Transverse colon (tissue), 4 donors: ENCODE measurements at regions not wholly inside any gene's neighbourhood (a gene's known extent, or its start where the extent isn't known, plus 50 kb on each side); places are given as distances from the start of the nearest gene placed in this dataset.

Experiments used
- DNase-seq: peaks from one replicate; pipeline ENCODE4 v3.0.0-alpha.2; 2019
- H3K27ac ChIP-seq, 4 donors: fragments of 200-600 bp; sonication (generic); 2 replicates each; pipeline ENCODE4 v1.5.1; 2016 to 2018; ENCODE audit warnings: inconsistent platforms in 4 of 4
- H3K27me3 ChIP-seq: fragments of 200-600 bp; sonication (generic); 2 replicates; pipeline ENCODE4 v1.5.1; 2017; ENCODE audit warnings: inconsistent platforms
- H3K36me3 ChIP-seq, 4 donors: fragments of 200-600 bp; sonication (generic); 2 replicates each; pipeline ENCODE4 v1.5.1; 2017 to 2019; ENCODE audit warnings: inconsistent platforms in 4 of 4
- H3K4me1 ChIP-seq, 4 donors: fragments of 200-600 bp; sonication (generic); 2 replicates each; pipeline ENCODE4 v1.5.1; 2017 to 2020; ENCODE audit warnings: inconsistent platforms in 4 of 4
- H3K4me3 ChIP-seq, 4 donors: fragments of 200-600 bp; sonication (generic); 1 replicate in 1 of 4; 2 replicates in 3 of 4; pipeline versions ENCODE4 v1.5.1 to v1.6.1; 2017 to 2019; ENCODE audit warnings: inconsistent platforms in 4 of 4
- H3K9me3 ChIP-seq, 2 donors: fragments of 200-600 bp; sonication (generic); 2 replicates each; pipeline ENCODE4 v1.5.1; 2017 to 2019; ENCODE audit warnings: inconsistent platforms in 2 of 2
- CTCF ChIP-seq, 5 experiments: fragments of 200-600 bp in 3 of 5; fragments of 450-650 bp in 2 of 5; sonication (generic) in 3 of 5; IDR thresholded peaks; 1 replicate in 2 of 5; 2 replicates in 3 of 5; pipeline ENCODE4 v1.5.1; 2016 to 2017; ENCODE audit warnings: antibody characterized with exemption in 5 of 5, inconsistent platforms in 3 of 5, mild to moderate bottlenecking in 2 of 5, moderate library complexity in 1 of 5
- EP300 ChIP-seq: sonication (generic); formaldehyde crosslinking; IDR thresholded peaks from one replicate; pipeline ENCODE4 v1.6.1; 2017; ENCODE audit warnings: antibody characterized with exemption, low read depth
- POLR2A ChIP-seq: fragments of 450-650 bp; IDR thresholded peaks from one replicate; pipeline ENCODE4 v1.6.1; 2016; ENCODE audit warnings: antibody characterized with exemption, mild to moderate bottlenecking, moderate library complexity
- POLR2AphosphoS5 ChIP-seq, 3 donors: sonication (generic); formaldehyde crosslinking; IDR thresholded peaks; one replicate each; pipeline ENCODE4 v1.6.1; 2016; ENCODE audit warnings: antibody characterized with exemption in 3 of 3
- WGBS, 2 donors: methylation state at CpG; one replicate each; pipeline ENCODE4 v1.1.5; 2018; ENCODE audit warnings: low coverage in 1 of 2; 5-methylcytosine and 5-hydroxymethylcytosine counted together
- in situ Hi-C, 4 donors: fragments of 200-750 bp; cut with MboI; loops; one replicate each; pipeline versions ENCODE4 v1.15.0 to v1.15.1; 2017; ENCODE audit warnings: low sequenced_read_pairs in 3 of 4, low pct_ligation_motif_present in 1 of 4, low pct_unique_long_range_greater_than_20kb in 1 of 4
- intact Hi-C: fragments of 100-400 bp; cut with DNase I; formaldehyde crosslinking; loops from one replicate; pipeline ENCODE4 v1.15.1; 2023; ENCODE audit warnings: low total_unique reads

- Histone ChIP-seq H3K4me3 (no peak overlapping the region), H3K27ac (no peak overlapping the region), H3K36me3 (no peaks in the 10 kb centered on the region), H3K4me1 (no peaks in the 10 kb centered on the region), H3K9me3 (no peaks in the 10 kb centered on the region), H3K27me3 (no peaks in the 10 kb centered on the region)
- TF ChIP-seq POLR2AphosphoS5 (IDR thresholded peaks at IDR 0.05) = no peak
- TF ChIP-seq POLR2A = no peak
- TF ChIP-seq CTCF (IDR thresholded peaks at IDR 0.05) = no peak
- no peak for TF ChIP-seq EP300
- DNase-seq = no peak
- 88 to 94% methylated on average over 2 to 3 of the region's 3 CpGs for WGBS, 2 donors
- intact Hi-C loops (no loop called here), in situ Hi-C loops (no loop called here)
Measured at GRCh38 chr3:41097896-41098496, 101.3 kb upstream of the CTNNB1 start.

- H3K9me3 ChIP-seq = no peaks in the 10 kb centered on the region
- intact Hi-C loops (no loop called here), in situ Hi-C loops (no loop called here)
- H3K27me3 ChIP-seq = no peaks in the 10 kb centered on the region
- no peak overlapping the region for H3K27ac ChIP-seq
- no peak for TF ChIP-seq CTCF (IDR thresholded peaks at IDR 0.05)
- no peak for TF ChIP-seq POLR2A
- no peak for TF ChIP-seq EP300
- no peak for TF ChIP-seq POLR2AphosphoS5 (IDR thresholded peaks at IDR 0.05)
- no peaks in the 10 kb centered on the region for H3K4me1 ChIP-seq
- WGBS, 2 donors = 80% methylated on average over 1 of the region's 1 CpG; no CpG with 5 or more reads in 1 of the 2 donors
- no peaks in the 10 kb centered on the region for H3K36me3 ChIP-seq
- no peak for DNase-seq
- H3K4me3 ChIP-seq = no peak overlapping the region
Measured at GRCh38 chr3:41101231-41101630, 98.1 kb upstream of the CTNNB1 start.

DNA sequence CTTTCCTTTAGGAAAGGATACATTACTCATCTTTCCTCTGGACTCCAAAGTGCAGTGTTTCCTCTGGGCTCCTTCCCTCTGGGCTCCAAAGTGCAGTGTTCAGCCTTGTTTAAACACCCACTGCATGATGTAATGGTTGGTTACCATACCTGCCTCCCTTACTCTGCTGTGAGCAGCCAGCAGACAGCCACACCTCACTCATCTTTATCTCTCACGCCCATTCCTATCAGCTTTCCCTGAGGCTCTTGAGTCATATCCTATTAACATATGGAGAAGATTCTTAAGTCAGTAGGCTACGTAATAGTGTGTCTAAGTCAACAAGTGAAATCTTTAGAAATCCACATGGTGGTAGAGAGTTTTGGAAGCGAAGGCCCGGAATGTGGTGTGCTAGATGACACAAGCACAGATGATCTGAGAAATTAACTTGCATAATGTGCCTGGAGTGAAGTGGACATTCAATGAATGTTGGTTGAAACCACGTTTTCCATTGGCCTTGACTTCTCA lies 97.2 kb upstream of the CTNNB1 start:
- peak; percentile 24 for DNase-seq
- WGBS, 2 donors = 77 to 90% methylated on average over 5 of the region's 5 CpGs
- no peaks in the 10 kb centered on the region for H3K4me1 ChIP-seq

DNA sequence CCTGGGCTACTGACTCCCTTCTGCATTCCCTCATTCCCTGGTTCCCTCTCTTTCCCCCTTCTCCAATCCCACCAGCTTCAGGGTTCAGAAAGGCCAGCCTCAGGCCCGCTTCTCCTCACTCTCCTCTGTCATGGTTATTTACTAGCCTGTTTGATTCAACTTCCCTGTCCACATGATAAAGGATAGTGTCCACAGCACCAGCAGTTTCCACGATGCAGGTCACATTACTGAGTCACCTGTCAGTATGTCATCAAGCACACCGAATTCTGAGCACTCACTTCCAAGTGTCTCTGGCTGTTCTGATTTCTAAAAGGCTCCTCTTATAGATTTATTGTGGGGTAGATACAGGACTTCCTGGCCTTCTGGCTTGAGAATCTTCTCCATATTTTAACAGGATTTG lies 96.6 kb upstream of the CTNNB1 start:
- Histone ChIP-seq H3K9me3 (no peaks in the 10 kb centered on the region), H3K27me3 (no peaks in the 10 kb centered on the region), H3K36me3 (no peaks in the 10 kb centered on the region), H3K4me3 (no peak overlapping the region), H3K27ac (no peak overlapping the region), H3K4me1 (no peaks in the 10 kb centered on the region)
- no peak for TF ChIP-seq POLR2AphosphoS5 (IDR thresholded peaks at IDR 0.05)
- no peak for TF ChIP-seq EP300
- TF ChIP-seq CTCF (IDR thresholded peaks at IDR 0.05) = no peak
- no peak for TF ChIP-seq POLR2A
- in situ Hi-C loops = no loop called here
- intact Hi-C loops = no loop called here
- WGBS, 2 donors = 85% methylated on average over 3 of the region's 3 CpGs; no CpG with 5 or more reads in 1 of the 2 donors
- DNase-seq = no peak

More for the DNA sequence above, 97.2 kb upstream of the CTNNB1 start:
- Histone ChIP-seq H3K27ac (no peak overlapping the region), H3K4me3 (no peak overlapping the region), H3K36me3 (no peaks in the 10 kb centered on the region), H3K9me3 (no peaks in the 10 kb centered on the region), H3K27me3 (no peaks in the 10 kb centered on the region)
- in situ Hi-C loops = no loop called here
- intact Hi-C loops = no loop called here
- TF ChIP-seq POLR2A = no peak
- TF ChIP-seq EP300 = no peak
- TF ChIP-seq CTCF (IDR thresholded peaks at IDR 0.05) = no peak
- TF ChIP-seq POLR2AphosphoS5 (IDR thresholded peaks at IDR 0.05) = no peak
